ENCODE measurements at regions not wholly inside any gene's neighbourhood (a gene's known extent, or its start where the extent isn't known, plus 50 kb on each side); places are given as distances from the start of the nearest gene placed in this dataset.

- no peak for DNase-seq
Observed at GRCh38 chr1:209504571-209504970, 78.9 kb upstream of the CAMK1G start.

GRCh38 chr1:209505044-209505443 is 78.5 kb upstream of the CAMK1G start:
- DNase-seq: no peak

DNA sequence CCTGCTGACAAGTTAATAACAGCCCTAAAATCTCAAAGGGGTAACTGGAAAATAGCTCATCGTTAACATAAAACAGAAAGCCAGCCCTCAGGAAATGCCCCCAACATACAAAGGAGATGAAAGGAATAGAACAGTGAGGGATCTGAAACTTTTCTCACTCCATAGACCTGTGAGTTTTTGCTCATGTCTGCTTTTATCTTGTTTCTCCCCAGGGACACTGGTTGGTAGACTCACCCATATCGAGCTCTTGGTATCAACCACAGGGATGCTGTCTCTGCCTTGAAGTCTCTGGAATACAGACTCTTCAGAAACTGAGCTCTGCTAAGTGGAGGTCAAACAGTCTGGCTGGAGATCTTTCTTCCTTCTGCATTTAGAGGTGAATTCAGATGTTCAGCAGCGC is 77.4 kb upstream of the CAMK1G start:
- no peak for DNase-seq

GRCh38 chr1:209509039-209509438 is 74.5 kb upstream of the CAMK1G start:
- DNase-seq: no peak

DNA sequence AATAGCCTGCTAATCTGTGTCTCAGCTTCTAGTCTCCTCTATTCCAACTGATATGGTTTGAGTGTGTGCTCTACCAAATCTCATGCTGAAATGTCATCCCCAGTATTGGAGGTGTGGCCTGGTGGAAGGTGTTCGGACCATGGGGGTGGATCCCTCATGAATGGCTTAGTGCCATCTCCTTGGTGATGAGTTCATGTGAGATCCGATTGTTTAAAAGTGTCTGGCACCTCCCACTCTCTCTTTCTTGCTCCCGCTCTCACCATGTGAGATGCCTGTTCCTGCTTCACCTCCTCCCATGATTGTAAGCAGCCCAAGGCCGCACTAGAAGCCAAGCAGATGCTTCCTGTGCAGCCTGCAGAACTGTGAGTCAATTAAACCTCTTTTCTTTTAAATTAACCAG is 73.5 kb upstream of the CAMK1G start:
- no peak for DNase-seq

GRCh38 chr1:209511169-209511568 is 72.3 kb upstream of the CAMK1G start:
- no peak for DNase-seq

DNA sequence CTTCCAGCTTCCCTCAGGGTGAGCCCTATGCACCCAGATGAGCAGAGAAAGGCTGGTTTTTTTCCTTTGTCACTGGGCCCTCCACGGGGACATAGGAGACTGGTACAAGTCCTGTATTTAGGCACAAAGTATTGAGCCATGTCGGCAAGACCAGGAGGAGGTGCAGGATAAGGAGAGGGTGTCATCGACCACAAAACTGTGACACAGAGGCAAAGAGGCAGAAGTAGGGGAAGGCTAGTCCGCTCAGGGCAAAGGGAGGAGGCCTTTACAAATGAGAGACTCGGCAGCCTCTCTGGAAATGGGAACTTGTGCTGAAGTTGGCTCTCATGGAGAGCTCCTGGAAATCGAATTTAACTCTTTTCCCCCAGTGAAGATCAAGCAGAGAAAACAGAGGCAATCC is 70.7 kb upstream of the CAMK1G start:
- DNase-seq: no peak

DNA sequence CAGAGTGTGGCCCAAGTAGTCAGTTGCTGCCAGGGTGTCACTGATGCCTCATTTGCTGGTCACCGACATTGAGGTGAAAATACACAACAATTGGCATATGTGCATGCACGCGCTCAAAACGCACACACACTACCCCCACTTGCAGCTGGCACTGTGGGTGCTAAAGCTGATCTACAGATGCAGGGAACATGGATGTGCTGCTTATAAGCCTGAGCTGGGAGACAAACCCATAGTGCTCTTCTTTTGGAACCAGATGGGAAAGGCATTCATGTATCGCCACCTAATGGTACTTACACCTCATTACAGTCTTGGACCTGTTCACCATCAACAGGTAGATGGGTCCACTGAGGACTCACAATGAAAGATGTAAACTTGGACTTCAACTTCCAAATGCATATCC is 70.3 kb upstream of the CAMK1G start:
- DNase-seq: peak in 1 of 5 donors; percentile 14

GRCh38 chr1:209516771-209517680 is 66.5 kb upstream of the CAMK1G start:
- DNase-seq: no peak

GRCh38 chr1:209517681-209518050 is 65.8 kb upstream of the CAMK1G start:
- no peak for DNase-seq

DNA sequence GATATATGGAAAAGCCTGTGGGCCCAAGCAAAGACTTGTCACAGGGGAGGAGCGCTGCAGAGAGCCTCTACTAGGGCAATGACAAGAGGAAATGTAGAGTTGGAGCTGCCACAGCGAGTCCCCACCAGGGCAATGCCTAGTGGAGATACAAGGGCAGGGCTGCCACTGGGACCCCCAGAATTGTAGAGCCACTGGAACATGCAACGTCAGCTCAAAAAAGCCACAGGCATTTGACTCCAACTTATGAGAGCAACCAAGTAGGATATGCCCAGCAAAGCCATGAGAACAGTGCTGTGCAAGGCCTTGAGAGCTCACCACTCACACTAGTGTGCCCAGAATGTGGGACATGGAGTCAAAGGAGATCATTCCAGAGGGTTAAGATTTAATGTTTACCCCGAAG is 63.7 kb upstream of the CAMK1G start:
- DNase-seq: no peak

GRCh38 chr1:209522826-209523225 is 60.7 kb upstream of the CAMK1G start:
- DNase-seq: no peak

DNA sequence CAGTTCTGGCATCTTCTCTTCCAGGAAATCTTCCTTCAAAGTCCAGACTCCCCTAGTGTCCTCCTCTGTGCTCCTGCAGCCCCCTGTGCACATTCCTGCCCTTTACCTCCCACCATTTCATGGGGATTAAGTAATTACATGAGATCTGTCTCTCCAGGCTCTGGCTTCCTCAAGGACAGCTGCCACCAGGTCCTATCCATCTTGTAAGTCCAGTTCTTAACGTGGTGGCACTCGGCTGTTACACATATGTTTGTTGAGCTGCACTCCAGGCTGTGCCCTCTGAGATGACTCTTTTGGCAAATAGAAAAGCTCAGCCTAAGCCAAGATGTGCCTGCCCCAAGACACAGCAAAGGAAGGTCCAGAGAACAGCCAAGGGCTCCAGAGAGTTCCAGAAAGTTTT is 57.4 kb upstream of the CAMK1G start:
- no peak for DNase-seq

- DNase-seq: no peak
Observed at GRCh38 chr1:209527372-209527771, 56.1 kb upstream of the CAMK1G start.

- DNase-seq: no peak
Observed at GRCh38 chr1:209527993-209528717, 55.4 kb upstream of the CAMK1G start.

DNA sequence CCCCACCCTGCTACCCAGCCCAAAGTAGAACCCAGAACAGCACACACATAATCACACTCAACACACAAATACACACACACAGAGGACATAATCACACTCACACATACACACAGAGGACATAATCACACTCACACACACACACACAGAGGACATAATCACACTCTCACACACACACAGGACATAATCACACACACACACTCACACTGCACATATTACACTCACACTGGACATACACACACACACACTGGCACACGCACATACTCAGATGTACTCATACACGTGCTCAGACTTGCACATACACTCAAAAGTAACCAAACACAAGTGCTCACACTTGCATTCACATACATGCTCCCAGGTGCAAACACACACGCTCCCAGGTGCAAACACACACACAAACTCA is 54.3 kb upstream of the CAMK1G start:
- no peak for DNase-seq

- DNase-seq: no peak
Observed at GRCh38 chr1:209531006-209531405, 52.5 kb upstream of the CAMK1G start.

- DNase-seq: no peak
Observed at GRCh38 chr1:209531549-209531948, 52.0 kb upstream of the CAMK1G start.
